HG03442 (cell line): ENCODE measurements at regions not wholly inside any gene's neighbourhood (a gene's known extent, or its start where the extent isn't known, plus 50 kb on each side); places are given as distances from the start of the nearest gene placed in this dataset.

Source experiments
- ATAC-seq: cut with Tn5 transposase; IDR thresholded peaks from one replicate; pipeline ENCODE4 v1.9.1; 2021; ENCODE audit warnings: mild to moderate bottlenecking, moderate library complexity; ENCODE audit not compliant: unreplicated experiment

GRCh38 chr10:10193848-10194247 is 823.8 kb upstream of the CELF2 start:
- ATAC-seq: no peak

- ATAC-seq: no peak
Measured at GRCh38 chr10:10196701-10197100, 821.0 kb upstream of the CELF2 start.

- ATAC-seq: no peak
Measured at GRCh38 chr10:10197423-10197822, 820.2 kb upstream of the CELF2 start.

- ATAC-seq: no peak
Measured at GRCh38 chr10:10198363-10198762, 819.3 kb upstream of the CELF2 start.

GRCh38 chr10:10204415-10204814 is 813.3 kb upstream of the CELF2 start:
- no peak for ATAC-seq

- ATAC-seq: no peak
Measured at GRCh38 chr10:10205906-10206305, 811.8 kb upstream of the CELF2 start.

- ATAC-seq: no peak
Measured at GRCh38 chr10:10207538-10207937, 810.1 kb upstream of the CELF2 start.

GRCh38 chr10:10208196-10208595 is 809.5 kb upstream of the CELF2 start:
- ATAC-seq: no peak

- ATAC-seq: no peak
Measured at GRCh38 chr10:10209167-10209566, 808.5 kb upstream of the CELF2 start.

GRCh38 chr10:10211409-10211808 is 806.3 kb upstream of the CELF2 start:
- no peak for ATAC-seq

- ATAC-seq: peak; percentile 57
Measured at GRCh38 chr10:10213237-10213636, 804.4 kb upstream of the CELF2 start.

- ATAC-seq: no peak
Measured at GRCh38 chr10:10222304-10222841, 795.3 kb upstream of the CELF2 start.

- no peak for ATAC-seq
Measured at GRCh38 chr10:10223131-10223530, 794.5 kb upstream of the CELF2 start.

- no peak for ATAC-seq
Measured at GRCh38 chr10:10225136-10225676, 792.5 kb upstream of the CELF2 start.

GRCh38 chr10:10233229-10233628 is 784.4 kb upstream of the CELF2 start:
- ATAC-seq: no peak

- ATAC-seq: no peak
Measured at GRCh38 chr10:10235003-10235402, 782.7 kb upstream of the CELF2 start.

GRCh38 chr10:10247585-10247984 is 770.1 kb upstream of the CELF2 start:
- ATAC-seq: no peak

- ATAC-seq: no peak
Measured at GRCh38 chr10:10256860-10257259, 760.8 kb upstream of the CELF2 start.

- ATAC-seq: no peak
Measured at GRCh38 chr10:10259013-10259412, 758.7 kb upstream of the CELF2 start.

- no peak for ATAC-seq
Measured at GRCh38 chr10:10270126-10271050, 747.3 kb upstream of the CELF2 start.

GRCh38 chr10:10271639-10272192 is 746.0 kb upstream of the CELF2 start:
- no peak for ATAC-seq

- ATAC-seq: no peak
Measured at GRCh38 chr10:10273661-10274060, 744.0 kb upstream of the CELF2 start.
